Hypothalamus (tissue), 51 donors: ENCODE measurements at regions not wholly inside any gene's neighbourhood (a gene's known extent, or its start where the extent isn't known, plus 50 kb on each side); places are given as distances from the start of the nearest gene placed in this dataset.
"Not testable (repeated sequence)": the region's sequence is repeated elsewhere in the genome, so short reads cannot be mapped to it uniquely, and the experiment has no call there.

Source experiments
- DNase-seq, 51 donors: peaks; one replicate each; lab custom pipeline; 2025; lab: John Stamatoyannopoulos, UW

- not testable (repeated sequence) for DNase-seq
These were observed 83.0 kb downstream of the POTEC start for GRCh38 chr18:14460364-14460763.

- not testable (repeated sequence) for DNase-seq
These were observed 83.6 kb downstream of the POTEC start for GRCh38 chr18:14459826-14460225.

GRCh38 chr18:14458009-14458945 is 85.1 kb downstream of the POTEC start:
- DNase-seq = peak in 26 of 51 donors; percentile 1 to 68 (median 29)

GRCh38 chr18:14450637-14451009 is 92.8 kb downstream of the POTEC start:
- DNase-seq = peak in 12 of 51 donors; percentile 1 to 23 (median 8)

GRCh38 chr18:14449995-14450636 is 93.3 kb downstream of the POTEC start:
- peak in 25 of 51 donors; percentile 1 to 63 (median 24) for DNase-seq

GRCh38 chr18:14449062-14449461 is 94.3 kb downstream of the POTEC start:
- not testable (repeated sequence) for DNase-seq

- not testable (repeated sequence) for DNase-seq
These were observed 95.7 kb downstream of the POTEC start for GRCh38 chr18:14447715-14448114.

- DNase-seq = not testable (repeated sequence)
These were observed 107.9 kb downstream of the POTEC start for GRCh38 chr18:14435460-14435859.

GRCh38 chr18:14432371-14432770 is 111.0 kb downstream of the POTEC start:
- DNase-seq = not testable (repeated sequence)

GRCh38 chr18:14431031-14431521 is 112.3 kb downstream of the POTEC start:
- peak in 45 of 51 donors; percentile 2 to 71 (median 36) for DNase-seq

GRCh38 chr18:14415806-14416205 is 127.6 kb downstream of the POTEC start:
- DNase-seq = peak in 7 of 51 donors; percentile 1 to 32 (median 8)

GRCh38 chr18:14415399-14415798 is 128.0 kb downstream of the POTEC start:
- DNase-seq = not testable (repeated sequence)

GRCh38 chr18:14395533-14395932 is 147.9 kb downstream of the POTEC start:
- DNase-seq = not testable (repeated sequence)

GRCh38 chr18:14393563-14394103 is 149.8 kb downstream of the POTEC start:
- not testable (repeated sequence) for DNase-seq

GRCh38 chr18:14392604-14393003 is 150.8 kb downstream of the POTEC start:
- not testable (repeated sequence) for DNase-seq

- DNase-seq = not testable (repeated sequence)
These were observed 158.4 kb downstream of the POTEC start for GRCh38 chr18:14384961-14385360.

- not testable (repeated sequence) for DNase-seq
These were observed 160.7 kb downstream of the POTEC start for GRCh38 chr18:14382666-14383065.

- not testable (repeated sequence) for DNase-seq
These were observed 163.9 kb downstream of the POTEC start for GRCh38 chr18:14379489-14379888.

GRCh38 chr18:14378376-14378775 is 165.0 kb downstream of the POTEC start:
- DNase-seq = not testable (repeated sequence)

- not testable (repeated sequence) for DNase-seq
These were observed 182.1 kb downstream of the POTEC start for GRCh38 chr18:14361346-14361745.
